BJ (cell line): ENCODE measurements at regions not wholly inside any gene's neighbourhood (a gene's known extent, or its start where the extent isn't known, plus 50 kb on each side); places are given as distances from the start of the nearest gene placed in this dataset.

ENCODE experiments used
- CTCF ChIA-PET: fragments of 350-600 bp; formaldehyde crosslinking; extraction: SDS; loops from one replicate; lab custom pipeline; 2021; ENCODE audit warnings: antibody characterized with exemption, inconsistent platforms; lab: Yijun Ruan, JAX
- POLR2A ChIA-PET: fragments of 300-600 bp; sonication (Branson Sonifier 250); formaldehyde crosslinking; extraction: SDS; loops from one replicate; lab custom pipeline; 2021; ENCODE audit warnings: antibody characterized with exemption; lab: Charles Lee
- DNase-seq: peaks from one replicate; pipeline ENCODE4 v3.0.0-alpha.2; 2011; ENCODE audit warnings: low read depth
- H3K27me3 ChIP-seq: 2 replicates; pipeline ENCODE4 v1.6.0; 2011; ENCODE audit warnings: low read length; ENCODE audit not compliant: control insufficient read depth, insufficient read depth
- H3K36me3 ChIP-seq: 2 replicates; pipeline ENCODE4 v1.5.1; 2011; ENCODE audit warnings: low read length; ENCODE audit not compliant: control insufficient read depth, insufficient read depth
- H3K4me3 ChIP-seq: 2 replicates; pipeline ENCODE4 v1.5.1; 2011; ENCODE audit warnings: low read depth, mild to moderate bottlenecking, control low read depth, low read length
- TF ChIP-seq, protein P1 (sequence below): IDR thresholded peaks from 2 replicates; pipeline ENCODE4 v1.5.1; 2011; ENCODE audit warnings: low read depth, mild to moderate bottlenecking, control low read depth, inconsistent platforms, low read length, moderate library complexity; ENCODE audit not compliant: insufficient read depth

DNA sequence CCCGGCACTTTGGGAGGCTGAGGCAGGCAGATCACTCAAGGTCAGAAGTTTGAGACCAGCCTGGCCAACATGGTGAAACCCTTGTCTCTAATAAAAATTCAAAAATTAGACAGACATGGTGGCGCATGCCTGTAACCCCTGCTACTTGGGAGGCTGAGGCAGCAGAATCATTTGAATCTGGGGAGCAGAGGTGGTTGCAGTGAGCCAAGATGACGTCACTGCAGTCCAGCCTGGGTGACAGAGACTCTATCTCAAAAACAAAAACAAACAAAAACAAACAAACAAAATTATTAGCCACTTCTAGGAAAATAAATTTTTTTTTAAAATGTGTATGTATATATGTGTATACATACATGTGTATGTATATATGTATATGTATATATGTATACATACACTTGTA lies 320.3 kb upstream of the ADGRL4 start:
- TF ChIP-seq, protein P1, sequence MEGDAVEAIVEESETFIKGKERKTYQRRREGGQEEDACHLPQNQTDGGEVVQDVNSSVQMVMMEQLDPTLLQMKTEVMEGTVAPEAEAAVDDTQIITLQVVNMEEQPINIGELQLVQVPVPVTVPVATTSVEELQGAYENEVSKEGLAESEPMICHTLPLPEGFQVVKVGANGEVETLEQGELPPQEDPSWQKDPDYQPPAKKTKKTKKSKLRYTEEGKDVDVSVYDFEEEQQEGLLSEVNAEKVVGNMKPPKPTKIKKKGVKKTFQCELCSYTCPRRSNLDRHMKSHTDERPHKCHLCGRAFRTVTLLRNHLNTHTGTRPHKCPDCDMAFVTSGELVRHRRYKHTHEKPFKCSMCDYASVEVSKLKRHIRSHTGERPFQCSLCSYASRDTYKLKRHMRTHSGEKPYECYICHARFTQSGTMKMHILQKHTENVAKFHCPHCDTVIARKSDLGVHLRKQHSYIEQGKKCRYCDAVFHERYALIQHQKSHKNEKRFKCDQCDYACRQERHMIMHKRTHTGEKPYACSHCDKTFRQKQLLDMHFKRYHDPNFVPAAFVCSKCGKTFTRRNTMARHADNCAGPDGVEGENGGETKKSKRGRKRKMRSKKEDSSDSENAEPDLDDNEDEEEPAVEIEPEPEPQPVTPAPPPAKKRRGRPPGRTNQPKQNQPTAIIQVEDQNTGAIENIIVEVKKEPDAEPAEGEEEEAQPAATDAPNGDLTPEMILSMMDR: no peak
- no peak for DNase-seq
- ChIA-PET POLR2A (no interaction called here), CTCF (no interaction called here)
- no peaks in the 10 kb centered on the region for H3K27me3 ChIP-seq
- no peaks in the 10 kb centered on the region for H3K36me3 ChIP-seq
- H3K4me3 ChIP-seq: no peak overlapping the region

DNA sequence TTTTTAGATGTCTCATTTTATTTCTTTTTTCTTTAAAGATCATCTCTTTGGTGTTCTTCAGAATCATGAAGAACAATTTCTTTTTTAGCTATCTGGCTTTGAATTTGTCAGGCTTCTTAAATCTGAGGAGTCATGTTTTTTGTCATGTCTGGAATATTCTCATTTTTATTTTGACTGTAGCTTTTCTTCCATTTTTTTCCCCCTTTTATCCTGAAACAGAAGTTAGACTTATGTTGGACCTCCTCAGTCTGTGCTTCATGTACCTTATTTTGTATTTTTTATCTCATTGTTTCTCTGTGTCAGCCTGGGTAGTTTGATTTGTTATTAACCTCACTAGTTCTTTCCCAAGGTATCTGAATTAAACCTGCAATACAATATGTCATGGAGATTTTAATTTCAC lies 319.2 kb upstream of the ADGRL4 start:
- POLR2A ChIA-PET: no interaction called here
- DNase-seq: no peak
- TF ChIP-seq, protein P1: no peak
- no peaks in the 10 kb centered on the region for H3K27me3 ChIP-seq
- H3K4me3 ChIP-seq: no peak overlapping the region
- CTCF ChIA-PET: interaction anchor here (0.6 to 1.6 kb wide), 3 partner anchors 21 to 258 kb away, joined by 3 to 7 read pairs (median 4); no protein-coding TSS in a partner anchor
- H3K36me3 ChIP-seq: no peaks in the 10 kb centered on the region

DNA sequence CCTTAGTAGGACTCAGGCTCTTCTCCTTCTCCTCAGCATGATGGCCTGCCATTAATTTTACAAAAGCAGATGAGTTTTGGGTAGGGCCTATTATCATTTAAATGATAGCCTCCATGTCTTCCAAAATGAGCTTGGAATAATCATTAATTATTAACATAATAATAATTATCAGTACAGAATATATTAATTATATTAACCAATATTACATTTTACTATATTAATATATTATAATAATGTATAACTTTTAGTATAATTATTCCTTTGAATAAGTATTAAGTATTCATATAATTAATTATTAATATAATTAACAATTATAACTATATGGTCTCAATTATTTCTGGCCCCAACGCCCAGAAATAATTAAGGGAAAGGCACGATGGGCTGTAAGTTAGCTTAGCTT lies 318.6 kb upstream of the ADGRL4 start:
- ChIA-PET POLR2A (no interaction called here), CTCF (interaction anchor here (1.6 kb wide), 1 partner anchor 28 kb away, joined by 7 read pairs; no protein-coding TSS in a partner anchor)
- Histone ChIP-seq H3K4me3 (no peak overlapping the region), H3K36me3 (no peaks in the 10 kb centered on the region), H3K27me3 (no peaks in the 10 kb centered on the region)
- TF ChIP-seq, protein P1: no peak
- no peak for DNase-seq

DNA sequence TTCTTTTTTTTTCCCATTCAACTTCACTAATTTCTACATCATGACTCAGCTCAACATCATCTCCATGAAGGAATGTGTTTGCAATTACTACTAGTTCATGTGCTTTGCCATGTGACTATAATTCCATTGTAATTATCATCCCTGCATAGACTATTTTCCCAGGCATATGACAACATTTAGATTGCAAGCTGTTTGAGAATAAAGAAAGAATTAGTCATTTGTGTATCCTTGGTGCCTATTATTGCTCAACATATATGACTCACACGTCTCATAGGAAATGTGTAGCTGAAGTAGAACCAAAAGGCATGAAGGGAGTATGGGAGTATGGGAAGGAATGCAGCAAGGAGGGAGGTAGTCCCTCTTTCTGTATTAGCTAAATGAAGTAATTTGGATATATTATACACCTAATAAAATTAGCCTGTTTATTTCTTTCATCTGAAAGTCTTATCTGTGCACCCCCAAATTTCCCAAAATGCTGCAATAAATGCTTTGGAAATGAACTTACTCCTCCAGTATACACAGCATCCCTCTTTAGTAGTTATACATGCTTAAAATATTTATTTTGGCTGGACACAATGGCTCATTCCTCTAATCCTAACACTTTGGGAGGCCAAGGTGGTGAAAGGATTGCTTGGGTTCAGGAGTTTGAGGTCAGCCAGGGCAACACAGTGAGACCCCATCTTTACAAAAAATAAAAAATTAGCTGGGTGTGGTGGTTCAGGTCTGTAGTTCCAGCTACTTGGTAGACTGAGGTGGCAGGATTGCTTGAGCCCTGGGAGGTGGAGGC lies 316.9 kb upstream of the ADGRL4 start:
- TF ChIP-seq, protein P1: no peak
- CTCF ChIA-PET: interaction anchor here (0.7 to 2.1 kb wide), 4 partner anchors 11 to 45 kb away, joined by 3 to 5 read pairs (median 3); no protein-coding TSS in a partner anchor
- peak; percentile 100 for DNase-seq
- no peaks in the 10 kb centered on the region for H3K36me3 ChIP-seq
- no peaks in the 10 kb centered on the region for H3K27me3 ChIP-seq
- H3K4me3 ChIP-seq: no peak overlapping the region
- POLR2A ChIA-PET: interaction anchor here (0.6 kb wide), 2 partner anchors 415 to 609 kb away, joined by 4 read pairs; no protein-coding TSS in a partner anchor

DNA sequence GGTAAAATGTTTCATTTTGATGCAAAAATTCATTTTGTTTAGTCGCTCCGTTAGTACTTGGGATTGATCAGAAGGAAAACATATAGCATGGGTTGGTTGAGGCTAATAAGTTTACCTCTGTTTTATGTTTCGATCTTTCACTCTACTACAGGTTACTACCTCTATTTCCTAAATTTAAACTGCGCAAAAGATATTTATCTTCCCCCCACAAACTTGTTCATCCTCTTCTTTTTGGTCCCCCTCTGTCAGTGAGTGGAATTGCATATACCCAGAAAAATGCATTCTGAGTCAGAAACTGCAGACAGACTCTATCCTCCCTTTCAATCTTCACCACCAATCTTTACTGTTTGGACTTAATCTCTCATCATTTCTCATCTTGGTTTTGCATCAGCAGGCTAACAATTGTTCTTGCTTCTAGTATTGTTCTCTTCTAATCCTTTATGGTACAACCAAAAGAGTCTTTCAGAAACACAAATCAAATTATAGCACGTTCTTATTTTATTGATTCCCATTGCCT lies 316.0 kb upstream of the ADGRL4 start:
- Histone ChIP-seq H3K36me3 (no peaks in the 10 kb centered on the region), H3K4me3 (no peak overlapping the region), H3K27me3 (no peaks in the 10 kb centered on the region)
- ChIA-PET POLR2A (no interaction called here), CTCF (interaction anchor here (0.8 to 2.1 kb wide), 2 partner anchors 10 to 26 kb away, joined by 3 to 5 read pairs; no protein-coding TSS in a partner anchor)
- TF ChIP-seq, protein P1: no peak
- no peak for DNase-seq
